Superior temporal gyrus (tissue), 1 donor: ENCODE measurements at regions not wholly inside any gene's neighbourhood (a gene's known extent, or its start where the extent isn't known, plus 50 kb on each side); places are given as distances from the start of the nearest gene placed in this dataset.
A peak's percentile ranks its signal among the peaks of the same experiment; 100 is the strongest.
"Not testable (repeated sequence)": the region's sequence is repeated elsewhere in the genome, so short reads cannot be mapped to it uniquely, and the experiment has no call there.

Experiments
- DNase-seq: peaks from one replicate; pipeline ENCODE4 v3.0.0-alpha.2; 2016; ENCODE audit errors: extremely low spot score

GRCh38 chr10:80859279-80859678 lies 321.6 kb downstream of the SH2D4B start:
- not testable (repeated sequence) for DNase-seq

- no peak for DNase-seq
Measured at GRCh38 chr10:80860719-80861118, 323.0 kb downstream of the SH2D4B start.

GRCh38 chr10:80861882-80862281 lies 324.2 kb downstream of the SH2D4B start:
- no peak for DNase-seq

- no peak for DNase-seq
Measured at GRCh38 chr10:80870282-80870681, 332.6 kb downstream of the SH2D4B start.

GRCh38 chr10:80871083-80871482 lies 333.4 kb downstream of the SH2D4B start:
- DNase-seq = no peak

GRCh38 chr10:80878330-80878729 lies 340.6 kb downstream of the SH2D4B start:
- no peak for DNase-seq

GRCh38 chr10:80890146-80890545 lies 352.4 kb downstream of the SH2D4B start:
- DNase-seq = no peak

- no peak for DNase-seq
Measured at GRCh38 chr10:80893256-80893655, 355.6 kb downstream of the SH2D4B start.

- DNase-seq = no peak
Measured at GRCh38 chr10:80894311-80894791, 356.6 kb downstream of the SH2D4B start.

- DNase-seq = no peak
Measured at GRCh38 chr10:80894797-80895467, 357.2 kb downstream of the SH2D4B start.

- no peak for DNase-seq
Measured at GRCh38 chr10:80896076-80896475, 358.4 kb downstream of the SH2D4B start.

- DNase-seq = no peak
Measured at GRCh38 chr10:80896959-80897358, 359.3 kb downstream of the SH2D4B start.

GRCh38 chr10:80900661-80901060 lies 363.0 kb downstream of the SH2D4B start:
- DNase-seq = no peak

- DNase-seq = no peak
Measured at GRCh38 chr10:80908611-80909010, 370.9 kb downstream of the SH2D4B start.

- no peak for DNase-seq
Measured at GRCh38 chr10:80909254-80909653, 371.6 kb downstream of the SH2D4B start.

GRCh38 chr10:80917636-80918035 lies 379.9 kb downstream of the SH2D4B start:
- no peak for DNase-seq

GRCh38 chr10:80921032-80921431 lies 383.3 kb downstream of the SH2D4B start:
- DNase-seq = no peak

GRCh38 chr10:80924063-80924952 lies 386.6 kb downstream of the SH2D4B start:
- peak; percentile 81 for DNase-seq

GRCh38 chr10:80927419-80928078 lies 389.8 kb downstream of the SH2D4B start:
- DNase-seq = no peak

- DNase-seq = no peak
Measured at GRCh38 chr10:80938903-80939302, 401.2 kb downstream of the SH2D4B start.

- peak; percentile 67 for DNase-seq
Measured at GRCh38 chr10:80945264-80945880, 407.7 kb downstream of the SH2D4B start.

- DNase-seq = no peak
Measured at GRCh38 chr10:80946073-80946472, 408.4 kb downstream of the SH2D4B start.
